GM10248 (cell line): ENCODE measurements at regions not wholly inside any gene's neighbourhood (a gene's known extent, or its start where the extent isn't known, plus 50 kb on each side); places are given as distances from the start of the nearest gene placed in this dataset.

Source experiments
- CTCF ChIA-PET: fragments of 300-600 bp; sonication (Branson Sonifier 250); formaldehyde crosslinking; extraction: SDS; loops from one replicate; lab custom pipeline; 2021; ENCODE audit warnings: antibody characterized with exemption; lab: Yijun Ruan, JAX
- POLR2A ChIA-PET: fragments of 350-650 bp; sonication (Branson Sonifier 250); formaldehyde crosslinking; extraction: SDS; loops from one replicate; lab custom pipeline; 2020; ENCODE audit warnings: antibody characterized with exemption; lab: Yijun Ruan, JAX
- DNase-seq: peaks from one replicate; pipeline ENCODE4 v3.0.0; 2012; ENCODE audit errors: extremely low spot score
- CTCF ChIP-seq: IDR thresholded peaks from 2 replicates; pipeline ENCODE4 v1.5.1; 2012; ENCODE audit warnings: mild to moderate bottlenecking, low read depth; ENCODE audit errors: extremely low read depth, missing control alignments, control extremely low read depth

GRCh38 chr1:90204780-90205179 is 209.9 kb downstream of the ZNF326 start:
- ChIA-PET CTCF (no interaction called here), POLR2A (no interaction called here)
- TF ChIP-seq CTCF = no peak
- no peak for DNase-seq

- ChIA-PET CTCF (no interaction called here), POLR2A (no interaction called here)
- no peak for DNase-seq
- TF ChIP-seq CTCF = no peak
Observed at GRCh38 chr1:90204023-90204590, 209.2 kb downstream of the ZNF326 start.

GRCh38 chr1:90201467-90202358 is 206.8 kb downstream of the ZNF326 start:
- ChIA-PET POLR2A (no interaction called here), CTCF (interaction anchor here (1.3 to 1.5 kb wide), 2 partner anchors 10 to 17 kb away, joined by 3 read pairs; no protein-coding TSS in a partner anchor)

GRCh38 chr1:90200646-90201205 is 205.8 kb downstream of the ZNF326 start:
- ChIA-PET POLR2A (no interaction called here), CTCF (interaction anchor here (0.9 to 1.5 kb wide), 2 partner anchors 11 to 53 kb away, joined by 3 read pairs; no protein-coding TSS in a partner anchor)
- no peak for DNase-seq
- no peak for TF ChIP-seq CTCF

More at GRCh38 chr1:90201467-90202358, 206.8 kb downstream of the ZNF326 start:
- TF ChIP-seq CTCF = no peak
- DNase-seq = no peak

GRCh38 chr1:90198616-90199332 is 203.9 kb downstream of the ZNF326 start:
- DNase-seq = no peak
- POLR2A ChIA-PET = no interaction called here
- CTCF ChIA-PET = interaction anchor here (0.9 to 1.3 kb wide), 3 partner anchors 11 to 434 kb away, joined by 3 to 4 read pairs (median 3); no protein-coding TSS in a partner anchor
- no peak for TF ChIP-seq CTCF

- POLR2A ChIA-PET = no interaction called here
- no peak for TF ChIP-seq CTCF
Observed at GRCh38 chr1:90193116-90193515, 198.2 kb downstream of the ZNF326 start.

More at GRCh38 chr1:90193116-90193515, 198.2 kb downstream of the ZNF326 start:
- CTCF ChIA-PET = interaction anchor here (1.4 kb wide), 1 partner anchor 11 kb away, joined by 3 read pairs; no protein-coding TSS in a partner anchor
- DNase-seq = no peak
